NB4 (cell line): ENCODE measurements at regions not wholly inside any gene's neighbourhood (a gene's known extent, or its start where the extent isn't known, plus 50 kb on each side); places are given as distances from the start of the nearest gene placed in this dataset.

Experiments used
- POLR2A ChIP-seq: IDR thresholded peaks from 2 replicates; pipeline ENCODE4 v1.6.1; 2011; ENCODE audit warnings: mild to moderate bottlenecking; ENCODE audit not compliant: insufficient read length; ENCODE audit errors: extremely low read depth
- TF ChIP-seq, protein P1 (sequence below): IDR thresholded peaks from one replicate; pipeline ENCODE4 v1.5.1; 2012; ENCODE audit warnings: low read depth, low read length

GRCh38 chr13:99071211-99071610 is 93.3 kb upstream of the DOCK9 start:
- TF ChIP-seq, protein P1, sequence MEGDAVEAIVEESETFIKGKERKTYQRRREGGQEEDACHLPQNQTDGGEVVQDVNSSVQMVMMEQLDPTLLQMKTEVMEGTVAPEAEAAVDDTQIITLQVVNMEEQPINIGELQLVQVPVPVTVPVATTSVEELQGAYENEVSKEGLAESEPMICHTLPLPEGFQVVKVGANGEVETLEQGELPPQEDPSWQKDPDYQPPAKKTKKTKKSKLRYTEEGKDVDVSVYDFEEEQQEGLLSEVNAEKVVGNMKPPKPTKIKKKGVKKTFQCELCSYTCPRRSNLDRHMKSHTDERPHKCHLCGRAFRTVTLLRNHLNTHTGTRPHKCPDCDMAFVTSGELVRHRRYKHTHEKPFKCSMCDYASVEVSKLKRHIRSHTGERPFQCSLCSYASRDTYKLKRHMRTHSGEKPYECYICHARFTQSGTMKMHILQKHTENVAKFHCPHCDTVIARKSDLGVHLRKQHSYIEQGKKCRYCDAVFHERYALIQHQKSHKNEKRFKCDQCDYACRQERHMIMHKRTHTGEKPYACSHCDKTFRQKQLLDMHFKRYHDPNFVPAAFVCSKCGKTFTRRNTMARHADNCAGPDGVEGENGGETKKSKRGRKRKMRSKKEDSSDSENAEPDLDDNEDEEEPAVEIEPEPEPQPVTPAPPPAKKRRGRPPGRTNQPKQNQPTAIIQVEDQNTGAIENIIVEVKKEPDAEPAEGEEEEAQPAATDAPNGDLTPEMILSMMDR: no peak
- TF ChIP-seq POLR2A: no peak
